Left ventricle myocardium inferior (tissue), 1 donor: ENCODE measurements at regions not wholly inside any gene's neighbourhood (a gene's known extent, or its start where the extent isn't known, plus 50 kb on each side); places are given as distances from the start of the nearest gene placed in this dataset.

ENCODE experiments used
- DNase-seq: peaks from one replicate; pipeline ENCODE4 v3.0.0-alpha.2; 2020
- H3K27ac ChIP-seq: fragments of 200-600 bp; replicated peaks from 2 replicates; pipeline ENCODE4 v1.8.0; 2021
- H3K27me3 ChIP-seq: fragments of 200-600 bp; 2 replicates; pipeline ENCODE4 v1.8.0; 2021; ENCODE audit warnings: low read depth
- H3K36me3 ChIP-seq: fragments of 200-600 bp; 2 replicates; pipeline ENCODE4 v1.8.0; 2021
- H3K4me1 ChIP-seq: fragments of 200-600 bp; 2 replicates; pipeline ENCODE4 v1.8.0; 2021
- H3K4me3 ChIP-seq: fragments of 200-600 bp; 2 replicates; pipeline ENCODE4 v1.8.0; 2021; ENCODE audit warnings: mild to moderate bottlenecking, moderate library complexity
- H3K9me3 ChIP-seq: fragments of 200-600 bp; replicated peaks from 2 replicates; pipeline ENCODE4 v1.8.0; 2021
- CTCF ChIP-seq: fragments of 200-600 bp; IDR thresholded peaks from 2 replicates; pipeline ENCODE4 v1.8.0; 2021; ENCODE audit warnings: antibody characterized with exemption, mild to moderate bottlenecking, borderline replicate concordance
- intact Hi-C: fragments of 100-400 bp; cut with micrococcal nuclease; formaldehyde crosslinking; loops from one replicate; pipeline ENCODE4 v1.11.0; 2022
- donor health status: DM: no; HTN: yes; CAD: no; lungs with severe emphysema.

DNA sequence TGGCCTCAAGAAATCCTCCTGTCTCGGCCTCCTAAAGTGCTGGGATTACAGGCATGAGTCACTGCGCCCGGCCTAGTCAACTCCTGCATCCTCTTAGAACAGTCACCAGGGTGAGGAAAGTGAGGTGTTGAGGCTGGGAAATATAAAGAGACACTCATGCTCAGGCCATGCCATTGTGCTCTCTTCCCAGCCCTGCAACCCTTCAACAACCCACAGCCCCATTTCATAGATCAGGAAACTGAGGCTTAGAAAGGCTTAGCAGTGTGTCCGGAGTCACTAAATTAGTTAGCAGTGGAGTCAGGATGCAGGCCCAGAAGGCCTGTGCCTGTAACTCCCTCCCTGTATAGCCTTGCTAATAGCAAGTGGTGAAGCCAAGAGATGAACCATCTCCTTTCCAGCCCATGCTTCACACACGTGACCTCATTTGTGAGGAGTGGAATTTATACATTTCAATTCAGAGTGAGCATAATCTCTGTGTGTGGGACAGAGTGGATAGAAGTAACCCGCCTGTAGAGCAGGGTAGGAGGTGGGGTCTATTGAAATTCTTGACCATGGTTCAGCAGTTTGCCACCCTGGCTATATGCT, 51.7 kb upstream of the USP3 start:
- intact Hi-C loops = no loop called here

GRCh38 chr15:63453186-63453905, 51.0 kb upstream of the USP3 start:
- Histone ChIP-seq H3K4me3 (no peak overlapping the region), H3K9me3 (no peaks in the 10 kb centered on the region), H3K27me3 (no peaks in the 10 kb centered on the region), H3K27ac (no peak overlapping the region), H3K36me3 (no peaks in the 10 kb centered on the region), H3K4me1 (no peaks in the 10 kb centered on the region)
- DNase-seq = no peak
- intact Hi-C loops = no loop called here
- TF ChIP-seq CTCF = no peak

More for the DNA sequence above, 51.7 kb upstream of the USP3 start:
- Histone ChIP-seq H3K27ac (no peak overlapping the region), H3K36me3 (no peaks in the 10 kb centered on the region), H3K9me3 (no peaks in the 10 kb centered on the region), H3K4me1 (no peaks in the 10 kb centered on the region), H3K4me3 (no peak overlapping the region), H3K27me3 (no peaks in the 10 kb centered on the region)
- no peak for DNase-seq
- no peak for TF ChIP-seq CTCF

DNA sequence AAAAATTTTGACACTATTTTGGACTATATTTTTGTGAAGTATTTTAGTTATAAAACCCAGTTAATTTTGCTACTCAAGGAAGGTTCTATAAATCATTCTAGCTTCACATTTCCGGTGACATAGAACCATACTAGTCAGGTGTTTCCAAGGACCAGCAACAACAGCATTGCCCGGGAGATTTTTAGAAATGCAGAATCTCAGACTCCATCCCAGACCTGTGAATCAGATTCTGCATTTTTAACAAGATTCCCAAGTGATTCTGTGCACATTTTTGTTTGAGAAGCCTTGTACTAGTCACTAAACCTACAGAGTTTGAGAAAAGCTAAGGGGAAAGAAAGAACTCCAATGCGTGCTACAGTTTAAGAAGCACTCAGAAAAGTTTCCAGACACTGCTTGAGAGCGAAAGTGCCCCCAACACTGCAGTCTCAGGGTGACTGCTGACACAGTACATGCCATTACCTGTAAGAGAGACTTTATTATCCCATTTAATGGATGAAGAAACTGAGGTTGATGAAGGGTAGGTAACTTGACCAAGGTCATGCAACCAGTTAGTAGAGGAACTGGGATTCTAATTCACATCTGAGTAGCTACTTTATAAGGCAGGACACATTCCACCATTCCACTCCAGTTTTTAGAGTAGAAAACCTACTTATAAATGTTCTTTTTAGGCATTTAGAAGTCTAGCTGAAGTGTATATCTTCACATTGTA, 49.7 kb upstream of the USP3 start:
- no peak for TF ChIP-seq CTCF
- Histone ChIP-seq H3K4me1 (no peaks in the 10 kb centered on the region), H3K27me3 (no peaks in the 10 kb centered on the region), H3K36me3 (no peaks in the 10 kb centered on the region), H3K4me3 (no peak overlapping the region), H3K9me3 (no peaks in the 10 kb centered on the region), H3K27ac (no peak overlapping the region)
- intact Hi-C loops = no loop called here
- DNase-seq = no peak
